Fibroblast of skin of scalp (primary cell): ENCODE measurements at regions not wholly inside any gene's neighbourhood (a gene's known extent, or its start where the extent isn't known, plus 50 kb on each side); places are given as distances from the start of the nearest gene placed in this dataset.

ENCODE experiments used
- DNase-seq: peaks from one replicate; pipeline ENCODE4 v3.0.0-alpha.2; 2013

DNA sequence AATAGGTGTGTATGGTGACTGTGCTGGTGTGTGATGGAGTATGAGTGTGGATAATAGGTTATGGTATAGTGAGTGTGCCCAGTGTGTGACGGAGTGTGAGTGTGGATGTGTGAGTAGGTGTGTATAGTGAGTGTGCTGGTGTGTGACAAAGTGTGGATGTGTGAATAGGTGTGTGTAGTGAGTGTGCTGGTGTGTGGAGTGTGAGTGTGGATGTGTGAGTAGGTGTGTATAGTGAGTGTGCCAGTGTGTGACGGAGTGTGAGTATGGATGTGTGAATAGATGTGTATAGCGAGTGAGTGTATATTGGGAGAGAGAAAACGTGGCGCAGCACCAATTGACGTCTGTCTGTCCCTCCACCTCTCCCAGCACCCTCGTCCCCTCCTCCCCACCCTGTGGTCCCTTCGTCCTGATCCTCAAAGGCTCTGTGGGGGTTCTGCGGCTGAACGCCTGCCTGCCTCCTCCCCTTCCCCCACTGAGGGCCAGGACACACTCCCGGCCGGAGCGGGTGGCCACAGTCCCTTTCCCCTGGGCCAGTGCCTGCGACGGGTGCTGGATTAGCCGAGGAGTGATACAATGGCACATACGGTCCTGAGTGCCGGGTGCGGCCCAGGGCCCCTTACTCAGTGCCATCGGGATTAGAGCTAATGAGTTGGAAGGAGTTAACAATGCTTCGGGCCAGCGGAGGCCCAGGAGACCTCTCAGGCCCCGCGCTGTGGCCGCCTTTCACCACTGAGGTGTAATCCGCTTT, 160.0 kb downstream of the MRM1 start:
- no peak for DNase-seq

DNA sequence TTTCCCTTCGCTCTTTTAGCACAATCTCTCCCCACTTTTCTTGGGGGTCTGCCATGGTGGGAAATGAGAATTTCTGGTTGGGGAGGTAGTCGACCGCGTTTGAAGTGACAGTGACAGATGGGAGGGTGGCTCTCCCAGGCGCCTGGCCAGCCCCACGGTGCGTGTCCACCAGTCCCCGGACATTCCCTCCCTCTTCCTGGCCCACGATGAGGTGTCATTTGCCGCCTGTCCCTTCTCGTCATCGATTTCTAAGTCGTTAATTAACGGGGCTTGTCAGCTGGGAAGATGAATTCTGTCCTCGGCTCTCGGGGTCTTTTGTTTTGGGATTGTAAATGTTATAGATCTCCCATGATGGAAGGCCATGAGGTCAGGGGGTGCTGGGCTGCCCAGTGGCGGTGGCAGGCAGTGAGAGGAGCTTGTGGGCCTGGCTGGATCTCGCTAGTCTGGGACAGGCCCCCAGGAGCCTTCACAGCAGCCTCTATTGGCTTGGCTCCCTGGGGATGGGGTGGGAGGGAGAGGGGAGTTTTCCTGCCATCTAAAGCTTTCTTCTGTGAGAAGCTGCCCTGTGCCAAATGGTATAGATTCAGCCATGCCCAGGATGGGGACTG, 164.2 kb downstream of the MRM1 start:
- no peak for DNase-seq

DNA sequence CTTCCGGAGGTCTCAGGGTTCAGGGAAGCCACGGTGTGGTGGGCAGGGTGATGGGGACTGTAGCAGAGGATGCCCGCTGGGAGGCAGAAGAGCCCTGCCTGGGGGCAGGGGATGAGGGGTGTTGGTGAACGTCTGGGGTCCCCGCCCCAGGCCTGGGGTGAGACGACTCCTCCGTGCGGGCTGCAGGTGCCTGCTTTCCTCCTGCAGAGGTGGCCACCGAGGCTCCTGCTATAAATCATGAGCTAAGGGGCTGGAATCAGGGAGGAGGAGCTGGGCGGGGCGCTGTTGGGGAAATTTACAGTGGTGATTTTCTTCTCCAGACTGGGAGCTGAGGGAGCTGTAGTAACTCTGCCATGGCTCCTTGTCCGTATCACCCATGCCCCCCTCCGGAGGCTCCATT, 167.0 kb downstream of the MRM1 start:
- no peak for DNase-seq

DNA sequence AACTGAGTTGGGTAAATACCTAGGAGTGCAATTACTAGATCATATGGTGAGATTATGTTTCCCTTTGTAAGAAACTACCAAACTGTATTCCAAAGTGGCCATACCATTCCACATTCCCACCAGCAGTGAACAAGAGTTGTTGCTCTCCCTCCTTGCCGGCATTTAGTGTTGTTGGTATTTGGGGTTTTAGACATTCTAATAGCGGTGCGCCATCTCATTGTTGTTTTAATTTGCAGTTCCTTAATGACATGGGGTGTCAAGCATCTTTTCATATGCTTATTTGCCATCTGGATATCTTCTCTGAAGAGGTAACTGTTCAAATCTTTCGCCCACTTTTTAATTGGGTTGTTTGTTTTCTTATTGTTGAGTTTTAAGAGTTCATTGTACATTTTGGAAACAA, 164.2 kb upstream of the LHX1 start:
- no peak for DNase-seq

DNA sequence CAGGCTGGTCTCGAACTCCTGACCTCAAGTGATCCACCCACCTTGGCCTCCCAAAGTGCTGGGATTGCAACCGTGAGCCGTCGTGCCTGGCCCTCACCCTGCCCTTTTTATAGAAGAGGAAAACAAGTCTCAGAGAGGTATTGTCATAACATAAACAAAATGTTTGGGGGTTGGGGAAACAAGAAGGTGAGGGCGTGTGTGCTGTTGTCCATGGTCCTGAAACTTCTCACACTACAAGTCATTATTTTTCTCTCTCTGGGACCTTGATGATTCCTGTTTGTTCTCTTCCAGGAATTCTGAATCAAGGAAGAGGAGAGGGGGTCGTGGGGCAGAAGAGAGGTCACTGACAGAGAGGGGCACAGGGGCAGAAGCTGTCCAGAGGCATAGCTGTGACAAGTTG, 160.2 kb upstream of the LHX1 start:
- DNase-seq, result no peak

DNA sequence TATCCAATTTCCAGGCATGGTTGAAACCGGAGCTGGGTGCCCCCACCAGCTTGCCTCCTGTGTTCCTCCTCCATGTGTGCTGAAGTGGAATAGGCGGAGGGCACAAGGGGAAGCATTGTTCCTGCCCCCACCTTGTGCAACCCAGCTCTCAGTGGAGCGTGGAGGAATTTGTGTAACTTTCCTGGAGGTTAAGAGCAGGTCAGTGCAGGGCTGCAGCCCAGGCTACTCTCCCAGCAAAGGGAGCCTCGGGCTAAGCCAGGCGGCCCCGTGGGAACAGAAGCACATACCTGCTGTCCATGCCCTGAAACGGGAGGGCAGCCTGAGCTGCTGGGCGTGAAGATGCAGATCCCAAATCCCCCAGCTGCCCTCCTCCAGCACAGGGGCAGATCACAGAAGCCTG, 158.8 kb upstream of the LHX1 start:
- no peak for DNase-seq

DNA sequence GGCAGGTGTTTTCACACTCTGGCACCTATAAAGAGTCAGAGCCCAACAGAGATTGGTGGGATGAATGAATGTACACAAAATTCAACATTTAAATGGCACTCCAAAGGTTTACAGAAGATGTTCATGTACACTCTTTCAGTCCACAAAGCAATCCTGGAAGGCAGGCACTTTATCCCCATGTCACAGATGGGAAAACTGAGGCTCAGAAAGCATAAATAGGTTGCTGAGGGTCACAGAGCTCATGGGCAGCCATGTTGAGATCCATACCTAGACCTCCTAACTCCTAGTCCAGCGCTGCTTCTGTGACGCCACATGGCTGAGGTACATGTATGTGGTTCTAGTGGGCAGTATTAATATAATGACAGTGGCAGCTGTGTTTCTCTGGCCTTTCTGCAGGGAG, 157.7 kb upstream of the LHX1 start:
- no peak for DNase-seq

DNA sequence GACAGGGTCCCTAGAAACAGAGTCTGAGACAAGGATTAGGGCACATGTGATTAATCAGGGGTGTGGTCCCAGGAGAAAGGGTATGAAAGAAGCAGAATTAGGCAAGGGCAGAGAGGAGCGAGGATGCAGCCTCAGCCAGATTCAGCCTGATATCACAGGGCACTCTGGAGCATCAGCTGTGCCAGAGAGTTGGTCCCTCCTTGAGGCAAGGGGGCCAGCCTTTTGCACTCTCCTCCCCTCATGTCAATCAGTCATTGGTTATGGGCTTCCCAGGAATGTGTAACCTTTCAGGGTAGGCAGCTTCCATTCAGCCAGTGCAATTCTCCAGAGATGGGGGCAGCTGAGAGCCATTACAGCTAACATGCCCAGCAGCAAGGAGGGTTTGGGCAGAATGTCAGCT, 152.6 kb upstream of the LHX1 start:
- no peak for DNase-seq

DNA sequence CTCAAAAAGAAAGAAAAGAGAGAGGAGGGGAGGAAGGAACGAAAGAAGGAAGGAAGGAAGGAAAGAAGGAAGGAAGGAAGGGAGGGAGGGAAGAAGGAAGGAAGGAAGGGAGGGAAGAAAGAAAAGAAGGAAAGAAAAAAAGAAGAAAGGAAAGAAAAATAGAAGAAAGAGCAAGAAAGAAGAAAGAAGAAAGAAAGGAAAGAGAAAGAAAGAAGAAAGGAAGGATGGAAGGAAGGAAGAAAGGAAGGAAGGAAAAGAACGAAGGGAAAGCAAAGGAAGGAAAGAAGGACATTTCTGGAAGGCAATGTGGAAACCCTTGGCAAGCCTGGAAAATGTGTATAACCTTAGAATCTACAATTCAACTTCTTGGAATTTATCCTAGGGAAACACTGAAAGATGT, 150.4 kb upstream of the LHX1 start:
- no peak for DNase-seq

DNA sequence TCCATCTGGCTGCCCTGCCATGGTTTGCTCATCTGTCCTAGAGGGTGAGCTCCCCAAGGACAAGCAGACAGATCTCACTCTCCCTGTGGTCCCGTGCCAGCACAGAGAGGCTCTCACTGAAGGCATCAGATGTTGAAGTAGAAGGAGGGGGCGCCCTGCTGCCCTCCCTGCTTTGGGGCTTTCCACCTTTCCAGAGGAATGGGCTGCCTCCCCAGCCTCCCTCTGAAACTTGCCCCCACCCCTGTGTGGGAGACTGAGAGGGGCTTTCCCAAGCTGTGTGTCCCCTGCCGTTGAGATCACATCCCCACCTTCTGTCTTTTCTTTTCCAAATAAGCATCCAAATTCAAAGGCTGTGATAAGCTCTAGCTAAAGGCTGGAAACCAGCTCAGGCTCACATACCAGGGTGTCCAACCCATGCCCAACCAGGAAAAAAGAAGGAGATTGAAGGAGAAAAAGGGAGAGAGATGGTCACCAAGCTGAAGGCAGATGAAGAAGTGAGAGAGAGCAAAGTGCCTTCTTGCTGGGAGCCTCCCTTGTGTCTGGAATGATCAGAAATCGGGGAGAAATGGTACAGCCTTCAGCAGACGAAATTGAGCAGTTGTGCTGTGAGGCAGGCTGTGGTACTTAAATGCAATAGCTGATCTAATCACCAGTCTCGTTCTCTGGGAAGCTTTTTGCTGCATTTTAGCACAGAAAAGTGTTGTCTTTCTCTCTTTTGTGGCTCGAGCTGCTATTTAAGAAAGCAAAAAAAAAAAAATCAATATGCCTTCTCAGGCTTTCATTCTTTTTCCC, 145.9 kb upstream of the LHX1 start:
- DNase-seq, result no peak

DNA sequence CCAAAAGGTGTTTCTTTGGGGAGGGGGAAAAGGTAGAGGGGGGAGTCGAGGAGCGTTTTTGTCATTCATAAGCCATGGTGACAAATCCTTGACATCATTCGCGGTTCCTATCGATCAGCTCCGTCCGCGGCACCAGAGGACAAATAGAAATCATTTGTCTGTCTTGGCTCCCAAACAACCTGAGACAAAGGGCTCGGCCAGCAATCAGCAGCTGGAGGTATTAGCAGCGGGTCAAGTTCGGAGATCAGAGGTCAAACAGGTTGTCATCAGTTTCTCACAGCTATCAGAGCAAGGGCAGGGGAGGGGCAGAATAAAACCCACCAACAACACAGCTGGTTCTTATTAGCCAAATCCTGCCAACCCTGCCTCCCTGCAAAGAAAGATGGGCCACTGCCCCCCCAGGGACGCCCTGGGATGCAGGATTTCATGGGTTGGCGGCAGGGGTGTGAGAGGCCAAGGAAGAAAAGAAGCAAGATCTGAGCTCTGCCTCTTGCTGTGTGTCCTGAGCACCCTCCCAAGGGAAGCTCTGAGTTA, 145.3 kb upstream of the LHX1 start:
- no peak for DNase-seq

DNA sequence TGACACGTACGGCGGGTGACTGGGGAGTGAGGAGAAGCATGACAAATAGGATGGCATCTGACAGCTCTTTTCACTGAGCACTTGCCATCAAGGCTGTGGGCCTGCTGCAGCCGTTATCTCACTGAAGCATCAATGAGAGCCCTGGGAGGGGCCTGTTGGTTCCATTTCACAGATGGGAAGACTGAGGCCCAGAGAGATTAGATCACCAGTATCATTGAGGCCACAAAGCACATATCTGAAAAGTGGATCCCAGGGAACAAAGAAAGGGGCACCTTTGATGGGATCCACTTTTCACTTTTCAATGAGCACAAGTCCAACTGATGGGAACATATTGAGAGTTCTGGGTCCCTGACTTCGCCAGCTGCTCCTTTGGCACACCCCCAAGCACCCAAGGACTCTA, 144.4 kb upstream of the LHX1 start:
- DNase-seq, result no peak

DNA sequence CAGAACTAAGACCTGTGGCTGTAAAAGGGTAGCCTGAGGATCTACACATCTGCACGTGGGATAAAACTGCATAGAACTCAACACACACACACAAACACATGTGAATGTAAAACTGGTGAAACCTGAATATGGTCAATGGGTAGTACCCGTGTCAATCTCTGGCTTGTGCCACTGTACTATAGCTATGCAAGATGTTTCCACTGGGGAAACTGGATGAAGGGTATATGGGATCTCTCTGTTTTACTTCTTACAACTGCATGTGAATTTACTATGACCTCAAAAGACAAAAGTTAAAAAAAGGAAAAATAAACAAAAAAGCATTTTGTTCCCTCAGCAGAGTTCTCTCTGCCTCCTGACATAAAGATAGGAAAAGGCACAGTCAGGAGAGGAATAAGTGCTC, 143.3 kb upstream of the LHX1 start:
- DNase-seq, result no peak

DNA sequence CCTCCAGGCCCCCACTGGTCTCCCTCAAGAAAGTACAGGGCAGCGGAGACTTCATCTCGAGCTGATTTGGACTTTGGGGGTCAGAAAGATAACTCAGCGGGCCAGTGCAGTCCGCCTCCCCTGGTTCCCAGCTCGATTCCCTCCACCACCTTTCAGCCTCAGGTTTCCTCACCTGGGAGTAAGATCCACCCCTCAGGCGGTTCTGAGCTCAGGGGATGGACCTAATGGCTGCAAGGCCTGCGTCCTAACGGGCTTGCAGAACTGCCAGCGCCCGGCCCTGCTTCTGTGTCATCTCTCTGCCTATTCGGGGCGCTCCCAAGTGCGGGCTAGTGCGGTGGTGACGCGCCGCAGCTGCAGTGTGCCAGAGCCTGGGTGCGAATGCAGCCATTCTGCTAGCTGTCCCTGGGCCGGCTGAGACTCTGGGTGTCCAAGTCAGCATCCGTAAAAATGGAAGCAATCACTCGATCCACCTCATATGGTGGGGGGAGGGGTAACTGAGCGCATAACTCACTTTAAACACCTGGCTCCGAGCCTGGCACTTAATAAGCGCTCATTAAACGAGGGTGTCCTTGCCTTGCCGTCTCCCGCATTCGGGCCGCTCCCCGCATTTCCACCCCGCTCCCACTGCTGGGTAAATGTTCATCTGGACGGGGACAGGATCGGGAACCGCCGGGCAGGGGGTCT, 129.6 kb upstream of the LHX1 start:
- no peak for DNase-seq

DNA sequence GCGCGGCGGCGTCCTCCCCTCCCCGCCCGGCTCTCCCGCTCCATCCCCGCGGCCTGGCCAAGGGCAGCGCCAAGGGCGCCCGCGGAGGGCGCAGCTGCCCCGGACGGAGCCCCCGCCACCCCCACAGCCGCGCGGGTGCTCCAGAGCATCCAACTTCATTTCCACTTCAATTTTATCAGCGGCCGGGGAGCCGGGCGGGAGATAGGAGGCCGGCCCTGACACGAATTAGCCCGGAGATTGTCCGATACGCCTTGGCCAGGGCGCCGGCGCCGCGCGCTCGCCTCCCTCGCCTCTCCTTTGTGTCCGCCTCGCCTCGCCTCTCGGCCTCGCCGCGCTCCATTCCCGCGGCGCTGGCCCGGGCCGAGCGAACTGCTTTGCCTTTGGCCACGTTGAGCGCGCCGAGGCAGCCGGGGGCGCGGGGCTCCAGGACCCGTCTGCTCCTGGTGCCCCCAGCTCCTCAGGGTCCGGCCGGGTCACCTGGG, 129.1 kb upstream of the LHX1 start:
- DNase-seq, result no peak

DNA sequence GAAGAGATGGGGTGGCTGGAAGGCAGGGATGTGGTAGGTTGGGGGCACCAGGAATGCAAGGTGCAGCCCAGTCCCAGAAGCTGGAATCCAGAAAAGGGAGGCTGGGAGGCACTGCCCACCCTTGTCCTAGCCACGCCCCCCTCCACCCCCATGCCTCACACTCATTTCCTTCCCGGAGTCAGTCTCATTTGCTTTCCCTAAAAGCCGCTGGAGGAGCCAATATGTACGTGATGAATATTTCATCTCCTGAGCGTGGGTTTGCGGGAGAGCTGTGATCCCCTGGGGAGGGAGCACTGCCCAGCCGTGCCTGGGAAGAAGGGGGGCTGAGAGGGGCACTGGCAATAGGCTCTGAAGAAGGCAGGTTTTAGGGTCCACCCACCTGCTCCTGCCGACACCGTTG, 124.5 kb upstream of the LHX1 start:
- no peak for DNase-seq

DNA sequence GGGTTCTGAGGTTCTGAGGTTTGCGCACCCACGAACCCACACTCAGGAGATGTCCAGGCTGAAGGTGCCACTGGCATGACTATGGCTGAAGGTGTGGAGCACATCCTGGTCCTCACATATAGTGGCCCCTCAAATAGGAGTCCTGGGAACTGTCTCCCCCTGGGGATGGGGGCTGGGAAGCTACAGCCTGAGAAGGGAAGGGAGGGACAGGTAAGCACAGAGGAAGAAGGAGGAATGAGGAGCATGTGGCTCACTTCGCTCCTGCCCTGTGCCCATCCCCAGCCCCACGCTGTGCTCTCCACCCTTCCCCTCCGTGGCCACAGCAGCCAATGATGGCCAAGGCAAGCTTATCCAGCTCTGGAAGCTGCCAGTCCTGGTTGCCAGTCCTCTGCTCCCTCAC, 123.9 kb upstream of the LHX1 start:
- no peak for DNase-seq

DNA sequence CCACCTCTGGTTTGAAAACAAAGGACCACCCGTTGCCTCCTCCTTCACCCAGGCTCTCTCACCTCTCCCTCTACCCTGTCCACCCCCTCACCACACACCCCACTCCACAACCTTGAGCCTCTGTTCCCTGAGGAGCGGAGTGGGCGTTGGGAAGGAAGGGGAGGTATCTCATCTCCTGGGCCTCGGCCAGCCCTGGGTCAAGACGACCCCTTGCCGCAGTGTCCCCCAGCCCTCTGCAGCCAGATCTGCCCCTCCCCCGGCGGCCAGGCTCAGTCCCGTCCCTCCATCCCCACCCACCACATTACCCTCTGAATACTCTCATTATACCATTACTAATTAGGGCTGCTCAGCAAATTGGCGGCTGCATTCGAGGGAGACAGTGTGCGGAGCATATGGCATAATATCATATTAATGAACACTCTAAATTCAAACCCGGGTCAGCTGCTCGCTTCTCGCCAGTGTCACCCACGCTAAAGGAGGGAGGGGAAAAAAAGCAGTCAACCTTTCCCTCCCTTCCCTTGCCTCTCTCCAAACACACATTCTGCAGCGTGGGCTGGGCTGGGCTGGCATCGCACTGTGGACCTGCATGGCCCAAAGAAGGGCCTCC, 123.2 kb upstream of the LHX1 start:
- no peak for DNase-seq

DNA sequence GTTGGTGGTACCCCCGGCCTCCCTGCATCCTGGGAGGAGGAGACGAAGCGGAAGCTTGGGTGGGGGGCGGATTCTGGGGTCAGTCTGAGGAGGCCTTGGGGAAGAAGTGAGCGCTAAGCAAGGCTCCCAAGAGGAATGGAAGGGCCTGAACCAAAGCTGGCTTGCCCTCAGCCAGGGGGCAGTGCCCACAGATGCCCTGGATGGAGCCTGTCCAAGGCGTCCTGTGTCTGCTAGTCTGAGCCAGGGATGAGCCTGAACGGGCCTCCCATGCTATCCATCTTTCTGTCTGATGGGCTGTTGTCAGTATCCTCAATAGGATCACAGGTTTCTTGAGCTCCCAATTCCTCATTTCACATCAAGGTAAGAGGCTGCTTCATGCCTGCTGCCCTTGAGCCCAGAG, 122.3 kb upstream of the LHX1 start:
- DNase-seq, result no peak

DNA sequence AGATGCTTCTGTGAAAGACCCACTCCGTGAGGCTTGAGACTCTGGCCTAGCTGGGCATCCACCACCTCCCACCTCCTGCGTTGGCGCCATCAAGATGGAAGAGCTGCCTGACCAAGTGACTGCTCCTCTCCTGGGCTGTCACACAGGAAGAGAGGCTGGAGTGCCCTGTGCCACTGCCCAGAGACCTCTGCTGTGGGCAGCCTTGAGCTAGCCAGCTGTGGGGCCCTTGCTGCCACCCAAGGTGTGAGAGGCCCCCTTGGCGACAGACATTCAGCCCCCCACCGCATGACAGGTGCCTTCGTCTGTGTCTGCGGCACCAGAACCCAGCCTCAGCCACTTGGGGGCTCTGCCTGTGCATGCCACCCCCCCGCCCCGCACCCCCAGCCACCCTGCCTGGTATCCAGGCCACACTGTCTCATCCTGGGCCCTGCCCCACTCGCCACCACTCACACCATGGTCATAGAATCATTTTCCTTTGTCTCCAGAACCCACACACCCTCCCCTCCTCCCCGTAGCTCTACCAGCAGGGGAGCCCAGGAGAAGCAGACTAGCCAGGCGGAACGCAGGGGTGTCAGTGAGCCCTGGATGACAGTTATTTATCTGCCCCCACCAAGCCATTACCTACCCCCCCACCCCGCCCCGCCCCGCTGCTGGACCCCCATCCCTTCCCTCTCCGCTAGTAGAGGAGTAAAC, 120.9 kb upstream of the LHX1 start:
- no peak for DNase-seq

DNA sequence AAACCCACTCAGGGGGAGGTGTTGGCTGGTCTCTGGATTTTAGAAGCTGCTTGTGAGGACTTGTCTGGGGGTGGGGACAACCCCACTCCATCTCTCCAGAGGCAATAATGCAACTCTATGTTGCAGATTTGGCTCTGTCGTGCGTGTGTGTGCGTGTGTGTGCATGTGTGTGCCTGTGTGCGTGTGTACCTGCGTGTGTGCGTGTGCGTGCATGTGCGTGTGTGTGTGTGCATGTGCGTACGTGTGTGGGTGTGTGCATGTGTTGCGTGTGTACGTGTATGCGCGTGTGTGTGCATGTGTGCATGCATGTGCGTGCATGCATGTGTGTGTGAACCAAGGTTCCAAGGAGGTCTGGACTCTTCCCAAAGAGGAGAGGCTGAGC, 120.4 kb upstream of the LHX1 start:
- DNase-seq, result no peak

DNA sequence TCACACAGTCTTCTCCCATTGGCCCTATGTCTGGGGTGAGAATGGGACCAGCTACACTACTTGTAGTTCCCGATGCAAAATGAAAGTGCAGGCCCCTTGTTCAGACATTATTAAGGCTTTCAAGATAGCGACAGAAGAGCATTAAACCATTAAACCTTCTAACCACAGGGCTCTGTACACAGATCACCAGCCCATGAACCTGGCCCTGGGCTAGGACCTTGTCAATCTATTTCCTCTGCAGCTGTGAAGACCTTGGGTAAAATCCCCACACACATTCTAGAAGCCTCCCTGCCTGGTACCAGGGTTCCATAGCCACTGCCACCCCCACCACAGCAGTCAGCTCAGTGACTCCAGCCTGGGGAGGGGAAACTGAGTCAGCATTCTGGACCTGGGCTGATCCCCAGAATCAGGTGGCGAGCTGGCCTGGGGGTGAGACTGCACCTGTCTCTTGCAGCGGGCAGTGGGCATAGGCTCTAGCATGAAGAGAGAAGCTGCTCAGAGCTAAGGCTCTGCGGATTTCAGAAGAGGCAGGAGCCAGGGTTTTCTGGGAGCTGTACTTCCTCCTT, 119.7 kb upstream of the LHX1 start:
- no peak for DNase-seq
